GM18520 (cell line): ENCODE measurements at regions not wholly inside any gene's neighbourhood (a gene's known extent, or its start where the extent isn't known, plus 50 kb on each side); places are given as distances from the start of the nearest gene placed in this dataset.
A peak's percentile ranks its signal among the peaks of the same experiment; 100 is the strongest.
"Not testable (repeated sequence)": the region's sequence is repeated elsewhere in the genome, so short reads cannot be mapped to it uniquely, and the experiment has no call there.

Source experiments
- ATAC-seq: cut with Tn5 transposase; IDR thresholded peaks from one replicate; pipeline ENCODE4 v1.9.1; 2021; ENCODE audit not compliant: unreplicated experiment

DNA sequence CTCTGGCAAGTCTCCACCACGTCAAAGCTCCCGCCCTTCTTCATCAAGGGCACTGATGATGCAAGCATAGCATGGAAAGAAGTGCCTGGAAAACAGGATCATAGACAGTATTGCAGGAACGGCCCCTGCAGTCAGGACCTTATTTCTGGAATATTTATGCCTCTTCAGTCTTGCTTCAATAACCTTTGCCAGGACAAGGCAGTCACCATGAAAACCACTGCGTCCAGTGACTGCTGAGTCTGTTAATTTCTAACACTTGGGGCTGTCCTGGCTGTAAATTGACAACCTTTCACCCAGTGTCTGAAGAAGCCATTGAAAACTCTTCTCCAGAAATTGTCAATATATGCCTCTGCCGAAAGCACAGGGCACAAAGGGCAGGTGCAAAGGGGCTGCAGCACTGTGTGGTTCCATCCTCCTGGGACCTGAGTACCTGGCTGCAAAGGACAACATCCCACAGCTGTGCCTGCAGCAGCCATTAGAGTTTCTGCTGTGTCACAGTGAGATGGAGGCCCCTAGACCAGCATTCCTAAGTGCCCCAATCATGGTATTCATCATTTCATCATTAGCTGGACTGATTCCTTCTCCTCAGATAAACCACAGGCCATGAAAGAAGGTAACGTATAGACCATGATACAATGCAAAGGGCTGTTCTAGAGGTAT, 819.6 kb downstream of the RNF144A start:
- ATAC-seq, result no peak

GRCh38 chr2:7738596-7738995, 821.4 kb downstream of the RNF144A start:
- ATAC-seq, result no peak

DNA sequence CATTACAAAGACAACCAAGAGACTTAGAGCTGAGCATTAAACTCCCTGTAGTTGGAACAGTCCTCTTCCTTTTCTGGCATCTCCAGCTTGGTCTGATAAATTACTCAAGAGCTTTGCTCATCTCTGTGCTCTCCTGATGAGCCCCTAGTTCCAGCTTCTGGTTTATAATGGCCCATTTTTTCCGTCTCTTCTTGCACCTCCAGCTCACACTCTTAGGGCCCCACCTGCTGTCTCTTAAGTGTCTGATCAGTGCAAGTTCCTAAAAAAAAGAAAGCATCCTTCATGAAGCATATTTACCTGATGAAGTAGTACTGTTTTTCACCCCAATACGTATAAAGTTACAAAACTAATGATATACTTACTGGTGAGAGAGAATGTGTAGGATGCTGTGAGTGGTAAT, 822.9 kb downstream of the RNF144A start:
- ATAC-seq, result no peak

- no peak for ATAC-seq
Measured at GRCh38 chr2:7742301-7742700, 825.1 kb downstream of the RNF144A start.

- no peak for ATAC-seq
Measured at GRCh38 chr2:7744827-7745226, 827.6 kb downstream of the RNF144A start.

GRCh38 chr2:7745369-7745768, 828.2 kb downstream of the RNF144A start:
- ATAC-seq, result no peak

- no peak for ATAC-seq
Measured at GRCh38 chr2:7748717-7749415, 831.7 kb downstream of the RNF144A start.

GRCh38 chr2:7749895-7750559, 832.8 kb downstream of the RNF144A start:
- ATAC-seq, result no peak

GRCh38 chr2:7752291-7752690, 835.1 kb downstream of the RNF144A start:
- ATAC-seq, result no peak

- no peak for ATAC-seq
Measured at GRCh38 chr2:7753777-7754176, 836.6 kb downstream of the RNF144A start.

DNA sequence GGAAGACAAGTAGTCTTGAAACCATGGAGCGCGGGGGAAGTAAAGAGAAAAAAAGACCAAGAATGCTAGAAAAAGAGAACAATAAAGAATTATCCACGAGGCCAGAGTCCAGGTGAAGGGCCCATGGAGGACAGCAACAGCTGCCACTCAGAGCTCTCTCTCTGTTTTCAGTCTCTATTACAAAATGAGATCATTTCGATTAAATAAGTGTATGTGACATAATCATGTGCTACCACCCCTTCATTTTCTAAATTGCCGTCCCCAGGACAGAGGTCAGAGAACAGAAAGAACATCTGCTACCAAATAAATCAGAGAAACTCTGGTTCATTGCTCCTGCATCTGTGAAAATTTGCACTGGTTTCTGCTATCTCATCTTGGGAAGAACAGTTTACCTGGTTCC, 838.7 kb downstream of the RNF144A start:
- no peak for ATAC-seq

DNA sequence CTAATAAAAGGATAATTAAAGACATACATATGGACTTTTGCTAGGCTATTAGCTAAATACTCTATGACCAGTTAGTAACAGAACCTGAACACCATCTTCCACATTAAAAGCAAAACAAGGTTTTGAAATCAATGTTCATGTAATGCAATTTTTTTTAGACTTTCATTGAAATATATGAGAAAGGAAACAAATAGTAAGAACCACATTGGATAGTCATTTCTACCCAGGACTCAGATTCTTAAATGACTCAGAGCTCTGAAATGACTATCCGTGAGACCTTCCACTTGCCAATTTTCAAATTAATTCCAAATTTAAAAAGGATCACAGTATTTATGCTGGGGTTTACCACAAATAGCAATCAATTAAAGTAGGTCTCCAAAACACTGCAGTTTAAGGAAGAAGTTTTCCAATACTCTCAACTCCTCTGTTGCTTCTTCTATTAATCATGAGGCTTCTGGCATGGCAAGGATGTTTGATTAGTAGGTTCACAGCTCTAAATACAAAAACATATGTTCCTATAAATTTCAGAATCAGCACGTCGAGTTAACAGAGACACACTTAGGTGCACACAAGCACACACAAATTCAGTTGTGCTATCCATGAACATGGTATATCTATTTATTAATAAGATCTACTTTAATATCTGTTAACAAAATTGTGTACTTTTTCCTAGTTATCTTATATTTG, 841.0 kb downstream of the RNF144A start:
- ATAC-seq, result no peak

GRCh38 chr2:7759898-7760297, 842.7 kb downstream of the RNF144A start:
- ATAC-seq, result no peak

DNA sequence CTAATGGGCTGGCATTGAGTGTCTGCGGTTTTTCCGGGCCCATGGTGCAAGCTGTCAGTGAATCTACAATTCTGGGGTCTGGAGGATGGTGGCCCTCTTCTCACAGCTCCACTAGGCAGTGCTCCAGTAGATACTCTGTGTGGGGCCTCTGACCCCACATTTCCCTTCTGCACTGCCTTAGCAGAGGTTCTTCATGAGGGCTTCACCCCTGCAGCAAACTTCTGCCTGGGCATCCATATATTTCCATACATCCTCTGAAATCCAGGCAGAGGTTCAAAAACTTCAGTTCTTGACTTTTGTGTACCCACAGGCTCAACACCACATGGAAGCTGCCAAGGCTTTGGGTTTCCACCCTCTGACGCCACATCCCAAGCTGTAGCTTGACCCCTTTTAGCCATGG, 846.2 kb downstream of the RNF144A start:
- not testable (repeated sequence) for ATAC-seq

- ATAC-seq, result no peak
Measured at GRCh38 chr2:7765236-7765635, 848.0 kb downstream of the RNF144A start.

- no peak for ATAC-seq
Measured at GRCh38 chr2:7766088-7766722, 849.0 kb downstream of the RNF144A start.

DNA sequence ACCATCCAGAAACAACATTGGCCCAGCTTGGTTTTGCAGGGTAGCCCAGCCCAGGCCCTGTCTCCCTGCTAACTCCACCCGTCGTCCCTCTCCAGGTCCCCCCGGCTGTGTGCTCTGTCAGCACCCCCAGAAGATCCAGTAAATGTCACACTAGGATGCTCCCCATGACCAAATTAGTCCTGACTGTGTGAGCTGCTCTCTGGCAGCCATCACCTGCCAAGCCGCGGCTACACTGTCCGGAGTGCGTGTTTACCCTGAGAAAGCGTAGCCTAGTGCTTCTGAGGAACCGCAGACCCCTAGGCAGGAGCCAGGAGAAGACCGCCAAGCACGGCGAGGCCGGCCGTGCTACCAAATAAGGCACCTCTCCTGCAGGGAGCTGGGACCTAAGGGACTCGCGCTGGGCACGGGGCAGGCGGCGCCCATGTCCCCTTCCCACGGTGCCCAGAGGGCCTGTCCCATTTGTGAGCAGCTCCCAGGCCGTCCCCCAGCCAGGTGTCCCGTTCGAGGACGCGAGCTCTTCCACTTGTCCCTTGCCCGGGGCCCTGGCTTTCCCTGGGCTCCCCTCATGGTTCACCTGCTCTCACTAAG, 849.9 kb downstream of the RNF144A start:
- ATAC-seq, result no peak

DNA sequence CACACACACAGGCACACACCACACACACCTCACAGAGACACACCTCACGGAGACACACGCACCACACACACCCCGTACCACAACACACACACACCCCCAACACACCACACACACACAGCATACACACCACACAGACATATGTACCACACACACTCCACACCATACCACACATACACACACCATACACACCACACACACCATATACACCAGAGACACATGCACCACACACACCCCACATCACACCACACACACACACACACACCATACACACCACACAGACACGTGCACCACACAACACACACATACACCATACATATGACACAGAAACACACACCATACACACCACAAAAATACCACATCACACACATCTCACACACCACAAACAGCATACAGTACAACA, 850.7 kb downstream of the RNF144A start:
- no peak for ATAC-seq

GRCh38 chr2:7771781-7772180, 854.6 kb downstream of the RNF144A start:
- no peak for ATAC-seq

DNA sequence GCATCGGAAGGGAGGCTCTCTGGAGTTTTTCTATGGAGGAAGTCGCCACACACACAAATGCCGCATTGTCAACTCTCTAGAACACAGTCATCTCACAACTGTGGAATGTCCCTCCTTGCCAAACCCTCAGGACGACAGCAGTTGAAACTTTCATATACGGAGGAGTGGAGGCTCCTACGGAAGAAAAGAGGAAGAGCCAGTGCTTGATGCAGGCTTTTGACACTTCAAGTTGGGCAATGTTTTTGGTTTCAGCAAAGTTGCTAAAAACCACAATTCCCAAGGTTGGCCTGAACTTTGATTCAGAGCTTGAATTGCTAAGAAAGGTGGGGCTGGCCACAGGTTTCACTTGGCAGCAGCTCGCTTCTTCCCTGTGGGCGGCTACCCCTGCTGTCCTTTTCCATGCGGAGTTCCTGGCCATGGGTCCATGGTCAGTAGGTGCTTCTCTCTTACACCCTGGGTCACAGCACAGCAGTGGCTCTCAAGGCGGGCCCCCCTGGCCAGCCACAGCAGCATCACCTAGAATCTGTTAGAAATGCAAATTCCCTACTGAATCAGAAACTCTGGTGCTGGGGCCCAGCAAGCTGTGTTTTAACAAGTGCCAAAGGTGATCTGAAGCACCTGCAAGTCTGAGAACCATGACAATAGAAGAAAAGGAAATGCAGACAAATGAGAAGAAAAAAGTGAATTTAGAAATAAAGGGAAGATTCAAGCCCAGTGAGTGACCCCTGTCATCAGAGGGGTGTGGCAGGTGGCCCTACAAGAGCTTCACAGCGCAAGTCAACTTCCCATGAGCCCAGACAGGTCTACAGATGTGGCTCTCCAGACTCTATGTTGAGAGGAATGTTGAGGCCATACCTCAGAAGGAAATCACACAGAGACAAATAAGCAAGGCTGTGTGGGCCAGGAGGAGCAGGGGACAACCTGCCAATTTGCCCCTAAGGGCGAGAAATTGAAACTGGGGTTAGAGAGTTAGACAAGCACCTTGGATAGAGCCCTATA, 856.4 kb downstream of the RNF144A start:
- ATAC-seq, result peak; percentile 73
